Stimulated activated CD4-positive, alpha-beta T cell treated with anti-CD3 and anti-CD28 coated beads, Interleukin-4, amount 100 ng/mL, for 1 hour (primary cell): ENCODE measurements at regions not wholly inside any gene's neighbourhood (a gene's known extent, or its start where the extent isn't known, plus 50 kb on each side); places are given as distances from the start of the nearest gene placed in this dataset.

Source experiments
- DNase-seq: peaks from one replicate; pipeline ENCODE4 v3.0.0-alpha.2; 2020

GRCh38 chr13:22569811-22570210 lies 611.0 kb upstream of the SGCG start:
- no peak for DNase-seq

- no peak for DNase-seq
Measured at GRCh38 chr13:22589880-22590279, 590.9 kb upstream of the SGCG start.

- no peak for DNase-seq
Measured at GRCh38 chr13:22592515-22592914, 588.3 kb upstream of the SGCG start.

GRCh38 chr13:22594041-22594440 lies 586.7 kb upstream of the SGCG start:
- DNase-seq, result no peak

GRCh38 chr13:22596171-22596863 lies 584.5 kb upstream of the SGCG start:
- DNase-seq, result no peak

- DNase-seq, result no peak
Measured at GRCh38 chr13:22599156-22599555, 581.6 kb upstream of the SGCG start.

- no peak for DNase-seq
Measured at GRCh38 chr13:22618002-22618401, 562.8 kb upstream of the SGCG start.

GRCh38 chr13:22625691-22626090 lies 555.1 kb upstream of the SGCG start:
- DNase-seq, result no peak

- no peak for DNase-seq
Measured at GRCh38 chr13:22629374-22629773, 551.4 kb upstream of the SGCG start.

- DNase-seq, result no peak
Measured at GRCh38 chr13:22642088-22642487, 538.7 kb upstream of the SGCG start.

GRCh38 chr13:22644941-22645340 lies 535.8 kb upstream of the SGCG start:
- DNase-seq, result no peak

GRCh38 chr13:22647156-22647850 lies 533.5 kb upstream of the SGCG start:
- DNase-seq, result no peak

- no peak for DNase-seq
Measured at GRCh38 chr13:22648320-22648801, 532.4 kb upstream of the SGCG start.

- DNase-seq, result no peak
Measured at GRCh38 chr13:22652796-22653195, 528.0 kb upstream of the SGCG start.

GRCh38 chr13:22653866-22654265 lies 526.9 kb upstream of the SGCG start:
- DNase-seq, result no peak

- DNase-seq, result no peak
Measured at GRCh38 chr13:22655106-22655852, 525.5 kb upstream of the SGCG start.

- DNase-seq, result no peak
Measured at GRCh38 chr13:22662771-22663170, 518.0 kb upstream of the SGCG start.

GRCh38 chr13:22665506-22665905 lies 515.3 kb upstream of the SGCG start:
- DNase-seq, result no peak

GRCh38 chr13:22690756-22691155 lies 490.0 kb upstream of the SGCG start:
- DNase-seq, result no peak

- DNase-seq, result no peak
Measured at GRCh38 chr13:22693691-22694090, 487.1 kb upstream of the SGCG start.

- no peak for DNase-seq
Measured at GRCh38 chr13:22696433-22696832, 484.3 kb upstream of the SGCG start.

GRCh38 chr13:22698467-22698866 lies 482.3 kb upstream of the SGCG start:
- no peak for DNase-seq

- no peak for DNase-seq
Measured at GRCh38 chr13:22700246-22700887, 480.4 kb upstream of the SGCG start.
